GM23338 (cell line): ENCODE measurements at regions not wholly inside any gene's neighbourhood (a gene's known extent, or its start where the extent isn't known, plus 50 kb on each side); places are given as distances from the start of the nearest gene placed in this dataset.

Experiments used
- ATAC-seq: fragments of 200-7000 bp; cut with Tn5 transposase; 3 replicates; pipeline ENCODE4 v1.9.1; 2020
- DNase-seq: peaks from one replicate; pipeline ENCODE4 v3.0.0-alpha.2; 2015; ENCODE audit warnings: low spot score
- H2AFZ ChIP-seq: fragments of 200-600 bp; sonication (generic); 2 replicates; pipeline ENCODE4 v1.8.0; 2016; ENCODE audit warnings: antibody characterized with exemption, mild to moderate bottlenecking, moderate library complexity
- H3F3A ChIP-seq: fragments of 200-600 bp; sonication (generic); replicated peaks from 2 replicates; pipeline ENCODE4 v1.8.0; 2017; ENCODE audit warnings: antibody characterized with exemption, mixed run types, low read depth
- H3K27ac ChIP-seq: fragments of 200-600 bp; sonication (generic); 2 replicates; pipeline ENCODE4 v1.6.1; 2016; ENCODE audit warnings: low read depth
- H3K27me3 ChIP-seq: fragments of 200-600 bp; sonication (generic); 2 replicates; pipeline ENCODE4 v1.8.0; 2016; ENCODE audit warnings: mild to moderate bottlenecking, mixed run types, moderate library complexity; ENCODE audit not compliant: insufficient read depth
- H3K36me3 ChIP-seq: fragments of 200-600 bp; sonication (generic); 2 replicates; pipeline ENCODE4 v1.8.0; 2016; ENCODE audit warnings: mild to moderate bottlenecking; ENCODE audit not compliant: insufficient read depth
- H3K4me1 ChIP-seq: fragments of 200-600 bp; sonication (generic); 2 replicates; pipeline ENCODE4 v1.8.0; 2016; ENCODE audit warnings: mild to moderate bottlenecking, moderate library complexity; ENCODE audit not compliant: insufficient read depth
- H3K4me2 ChIP-seq: fragments of 200-600 bp; sonication (generic); 2 replicates; pipeline ENCODE4 v1.7.1; 2017; ENCODE audit warnings: mixed run types
- H3K4me3 ChIP-seq: fragments of 200-600 bp; sonication (generic); 2 replicates; pipeline ENCODE4 v1.6.1; 2016; ENCODE audit warnings: mixed run types
- H3K79me2 ChIP-seq: fragments of 200-600 bp; sonication (generic); replicated peaks from 2 replicates; pipeline ENCODE4 v1.8.0; 2017; ENCODE audit warnings: mild to moderate bottlenecking; ENCODE audit not compliant: insufficient read depth
- H3K9me2 ChIP-seq: fragments of 200-600 bp; sonication (generic); 2 replicates; pipeline ENCODE4 v1.8.0; 2017; ENCODE audit not compliant: insufficient read depth
- H4K20me1 ChIP-seq: fragments of 200-600 bp; sonication (generic); replicated peaks from 2 replicates; pipeline ENCODE4 v1.8.0; 2017; ENCODE audit warnings: mild to moderate bottlenecking; ENCODE audit not compliant: insufficient read depth
- H3K27ac Mint-ChIP-seq: 2 replicates; pipeline ENCODE4 v1.8.0; 2020; ENCODE audit warnings: inconsistent platforms, mild to moderate bottlenecking, moderate library complexity, mixed read lengths
- H3K27me3 Mint-ChIP-seq: 3 replicates; pipeline ENCODE4 v1.8.0; 2022; ENCODE audit warnings: low read depth, mild to moderate bottlenecking, moderate library complexity, mixed read lengths, inconsistent platforms; ENCODE audit not compliant: insufficient read depth, poor library complexity
- H3K36me3 Mint-ChIP-seq: 3 replicates; pipeline ENCODE4 v1.8.0; 2021; ENCODE audit warnings: low read depth, mild to moderate bottlenecking, inconsistent platforms, moderate library complexity, mixed read lengths
- H3K4me1 Mint-ChIP-seq: 3 replicates; pipeline ENCODE4 v1.8.0; 2020; ENCODE audit warnings: mild to moderate bottlenecking, inconsistent platforms, mixed read lengths
- H3K4me3 Mint-ChIP-seq: 3 replicates; pipeline ENCODE4 v1.8.0; 2021; ENCODE audit warnings: moderate library complexity, mild to moderate bottlenecking, inconsistent platforms, mixed read lengths
- H3K9me3 Mint-ChIP-seq: 3 replicates; pipeline ENCODE4 v1.8.0; 2020; ENCODE audit warnings: moderate library complexity, mild to moderate bottlenecking, inconsistent platforms, mixed read lengths
- CREB1 ChIP-seq: fragments of 250-450 bp; sonication (Bioruptor Pico); IDR thresholded peaks from 2 replicates; pipeline ENCODE4 v1.5.0; 2020; ENCODE audit warnings: low read depth, mild to moderate bottlenecking, moderate library complexity
- EZH2 ChIP-seq: fragments of 200-600 bp; sonication (generic); IDR thresholded peaks from one replicate; pipeline ENCODE4 v1.8.0; 2017; ENCODE audit warnings: antibody characterized with exemption, mild to moderate bottlenecking, low read depth; ENCODE audit not compliant: unreplicated experiment
- NANOG ChIP-seq: IDR thresholded peaks from 2 replicates; pipeline ENCODE4 v1.6.1; 2016; ENCODE audit warnings: antibody characterized with exemption, borderline replicate concordance
- POLR2AphosphoS5 ChIP-seq: IDR thresholded peaks from 2 replicates; pipeline ENCODE4 v1.6.1; 2016; ENCODE audit warnings: antibody characterized with exemption, low read depth
- STAT1 ChIP-seq: IDR thresholded peaks from one replicate; pipeline ENCODE4 v1.6.1; 2016; ENCODE audit warnings: antibody characterized with exemption; ENCODE audit not compliant: unreplicated experiment
- TF ChIP-seq, protein P1 (sequence below): IDR thresholded peaks from 2 replicates; pipeline ENCODE4 v1.6.1; 2016; ENCODE audit warnings: antibody characterized with exemption
- TF ChIP-seq, protein P2 (sequence below): fragments of 250-450 bp; sonication (Bioruptor Pico); IDR thresholded peaks from 2 replicates; pipeline ENCODE4 v1.5.0; 2020; ENCODE audit warnings: mild to moderate bottlenecking, moderate library complexity

DNA sequence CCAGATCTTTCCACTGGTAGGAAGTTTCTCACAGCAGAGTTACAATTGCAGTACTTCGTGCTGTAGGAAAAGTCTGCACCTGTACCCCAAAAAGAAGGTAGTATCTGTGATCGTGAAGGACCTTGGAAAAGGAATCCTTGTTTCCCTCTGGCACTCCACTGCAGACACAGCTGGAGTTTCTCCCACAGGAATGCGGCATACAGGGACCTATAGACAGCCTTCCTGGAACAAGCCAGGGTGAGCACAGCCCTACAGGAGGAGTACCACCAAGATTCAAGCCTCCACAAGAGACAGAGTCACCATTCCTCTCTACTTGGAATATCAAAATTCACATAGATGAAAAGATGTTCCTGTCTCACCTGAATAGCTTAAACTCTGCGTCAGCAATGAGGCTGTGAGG is 372.4 kb downstream of the CMPK2 start:
- Histone ChIP-seq H3K36me3 (no peaks in the 10 kb centered on the region), H3K4me1 (no peaks in the 10 kb centered on the region), H3K4me3 (no peak overlapping the region), H3K79me2 (no peaks in the 10 kb centered on the region), H3K9me2 (no peaks in the 10 kb centered on the region), H3K27ac (no peak overlapping the region), H3F3A (no peaks in the 10 kb centered on the region), H3K4me2 (no peak overlapping the region), H3K27me3 (no peaks in the 10 kb centered on the region), H4K20me1 (no peaks in the 10 kb centered on the region), H2AFZ (no peak overlapping the region)
- H3K4me1 Mint-ChIP-seq, result no peaks in the 10 kb centered on the region
- TF ChIP-seq NANOG, result no peak
- TF ChIP-seq CREB1 (CRISPR knock-in tag), result no peak
- no peak for TF ChIP-seq POLR2AphosphoS5
- TF ChIP-seq, protein P1, sequence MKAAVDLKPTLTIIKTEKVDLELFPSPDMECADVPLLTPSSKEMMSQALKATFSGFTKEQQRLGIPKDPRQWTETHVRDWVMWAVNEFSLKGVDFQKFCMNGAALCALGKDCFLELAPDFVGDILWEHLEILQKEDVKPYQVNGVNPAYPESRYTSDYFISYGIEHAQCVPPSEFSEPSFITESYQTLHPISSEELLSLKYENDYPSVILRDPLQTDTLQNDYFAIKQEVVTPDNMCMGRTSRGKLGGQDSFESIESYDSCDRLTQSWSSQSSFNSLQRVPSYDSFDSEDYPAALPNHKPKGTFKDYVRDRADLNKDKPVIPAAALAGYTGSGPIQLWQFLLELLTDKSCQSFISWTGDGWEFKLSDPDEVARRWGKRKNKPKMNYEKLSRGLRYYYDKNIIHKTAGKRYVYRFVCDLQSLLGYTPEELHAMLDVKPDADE, result no peak
- no peak for TF ChIP-seq EZH2
- TF ChIP-seq, protein P2, sequence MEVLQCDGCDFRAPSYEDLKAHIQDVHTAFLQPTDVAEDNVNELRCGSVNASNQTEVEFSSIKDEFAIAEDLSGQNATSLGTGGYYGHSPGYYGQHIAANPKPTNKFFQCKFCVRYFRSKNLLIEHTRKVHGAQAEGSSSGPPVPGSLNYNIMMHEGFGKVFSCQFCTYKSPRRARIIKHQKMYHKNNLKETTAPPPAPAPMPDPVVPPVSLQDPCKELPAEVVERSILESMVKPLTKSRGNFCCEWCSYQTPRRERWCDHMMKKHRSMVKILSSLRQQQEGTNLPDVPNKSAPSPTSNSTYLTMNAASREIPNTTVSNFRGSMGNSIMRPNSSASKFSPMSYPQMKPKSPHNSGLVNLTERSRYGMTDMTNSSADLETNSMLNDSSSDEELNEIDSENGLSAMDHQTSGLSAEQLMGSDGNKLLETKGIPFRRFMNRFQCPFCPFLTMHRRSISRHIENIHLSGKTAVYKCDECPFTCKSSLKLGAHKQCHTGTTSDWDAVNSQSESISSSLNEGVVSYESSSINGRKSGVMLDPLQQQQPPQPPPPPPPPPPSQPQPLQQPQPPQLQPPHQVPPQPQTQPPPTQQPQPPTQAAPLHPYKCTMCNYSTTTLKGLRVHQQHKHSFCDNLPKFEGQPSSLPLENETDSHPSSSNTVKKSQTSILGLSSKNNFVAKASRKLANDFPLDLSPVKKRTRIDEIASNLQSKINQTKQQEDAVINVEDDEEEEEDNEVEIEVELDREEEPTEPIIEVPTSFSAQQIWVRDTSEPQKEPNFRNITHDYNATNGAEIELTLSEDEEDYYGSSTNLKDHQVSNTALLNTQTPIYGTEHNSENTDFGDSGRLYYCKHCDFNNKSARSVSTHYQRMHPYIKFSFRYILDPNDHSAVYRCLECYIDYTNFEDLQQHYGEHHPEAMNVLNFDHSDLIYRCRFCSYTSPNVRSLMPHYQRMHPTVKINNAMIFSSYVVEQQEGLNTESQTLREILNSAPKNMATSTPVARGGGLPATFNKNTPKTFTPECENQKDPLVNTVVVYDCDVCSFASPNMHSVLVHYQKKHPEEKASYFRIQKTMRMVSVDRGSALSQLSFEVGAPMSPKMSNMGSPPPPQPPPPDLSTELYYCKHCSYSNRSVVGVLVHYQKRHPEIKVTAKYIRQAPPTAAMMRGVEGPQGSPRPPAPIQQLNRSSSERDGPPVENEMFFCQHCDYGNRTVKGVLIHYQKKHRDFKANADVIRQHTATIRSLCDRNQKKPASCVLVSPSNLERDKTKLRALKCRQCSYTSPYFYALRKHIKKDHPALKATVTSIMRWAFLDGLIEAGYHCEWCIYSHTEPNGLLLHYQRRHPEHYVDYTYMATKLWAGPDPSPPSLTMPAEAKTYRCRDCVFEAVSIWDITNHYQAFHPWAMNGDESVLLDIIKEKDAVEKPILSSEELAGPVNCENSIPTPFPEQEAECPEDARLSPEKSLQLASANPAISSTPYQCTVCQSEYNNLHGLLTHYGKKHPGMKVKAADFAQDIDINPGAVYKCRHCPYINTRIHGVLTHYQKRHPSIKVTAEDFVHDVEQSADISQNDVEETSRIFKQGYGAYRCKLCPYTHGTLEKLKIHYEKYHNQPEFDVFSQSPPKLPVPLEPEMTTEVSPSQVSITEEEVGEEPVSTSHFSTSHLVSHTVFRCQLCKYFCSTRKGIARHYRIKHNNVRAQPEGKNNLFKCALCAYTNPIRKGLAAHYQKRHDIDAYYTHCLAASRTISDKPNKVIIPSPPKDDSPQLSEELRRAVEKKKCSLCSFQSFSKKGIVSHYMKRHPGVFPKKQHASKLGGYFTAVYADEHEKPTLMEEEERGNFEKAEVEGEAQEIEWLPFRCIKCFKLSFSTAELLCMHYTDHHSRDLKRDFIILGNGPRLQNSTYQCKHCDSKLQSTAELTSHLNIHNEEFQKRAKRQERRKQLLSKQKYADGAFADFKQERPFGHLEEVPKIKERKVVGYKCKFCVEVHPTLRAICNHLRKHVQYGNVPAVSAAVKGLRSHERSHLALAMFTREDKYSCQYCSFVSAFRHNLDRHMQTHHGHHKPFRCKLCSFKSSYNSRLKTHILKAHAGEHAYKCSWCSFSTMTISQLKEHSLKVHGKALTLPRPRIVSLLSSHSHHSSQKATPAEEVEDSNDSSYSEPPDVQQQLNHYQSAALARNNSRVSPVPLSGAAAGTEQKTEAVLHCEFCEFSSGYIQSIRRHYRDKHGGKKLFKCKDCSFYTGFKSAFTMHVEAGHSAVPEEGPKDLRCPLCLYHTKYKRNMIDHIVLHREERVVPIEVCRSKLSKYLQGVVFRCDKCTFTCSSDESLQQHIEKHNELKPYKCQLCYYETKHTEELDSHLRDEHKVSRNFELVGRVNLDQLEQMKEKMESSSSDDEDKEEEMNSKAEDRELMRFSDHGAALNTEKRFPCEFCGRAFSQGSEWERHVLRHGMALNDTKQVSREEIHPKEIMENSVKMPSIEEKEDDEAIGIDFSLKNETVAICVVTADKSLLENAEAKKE (CRISPR knock-in tag), result no peak
- no peak for TF ChIP-seq STAT1
- H3K9me3 Mint-ChIP-seq, result peaks cover 82% of the 10 kb centered on the region
- H3K4me3 Mint-ChIP-seq, result no peak overlapping the region
- no peak overlapping the region for H3K27ac Mint-ChIP-seq
- H3K36me3 Mint-ChIP-seq, result peaks cover 5% of the 10 kb centered on the region; the same call in 2 of the 3 replicates
- DNase-seq (no peak), ATAC-seq (no peak)
- H3K27me3 Mint-ChIP-seq, result no peaks in the 10 kb centered on the region
